D721Med (cell line): ENCODE measurements at regions not wholly inside any gene's neighbourhood (a gene's known extent, or its start where the extent isn't known, plus 50 kb on each side); places are given as distances from the start of the nearest gene placed in this dataset.

Experiments
- DNase-seq: peaks from one replicate; pipeline ENCODE4 v3.0.0; 2011; ENCODE audit warnings: low spot score; ENCODE audit not compliant: insufficient read length
- FAIRE-seq: peaks from 2 replicates; lab custom pipeline; 2011; peaks lifted over from hg19 to GRCh38; lab: Jason Lieb, UNC
- TF ChIP-seq, protein P1 (sequence below): IDR thresholded peaks from 2 replicates; pipeline ENCODE4 v1.5.1; 2012; ENCODE audit warnings: mild to moderate bottlenecking, control low read depth; ENCODE audit not compliant: insufficient read depth; ENCODE audit errors: missing control alignments

GRCh38 chr15:31266712-31267111 is 59.9 kb upstream of the KLF13 start:
- TF ChIP-seq, protein P1, sequence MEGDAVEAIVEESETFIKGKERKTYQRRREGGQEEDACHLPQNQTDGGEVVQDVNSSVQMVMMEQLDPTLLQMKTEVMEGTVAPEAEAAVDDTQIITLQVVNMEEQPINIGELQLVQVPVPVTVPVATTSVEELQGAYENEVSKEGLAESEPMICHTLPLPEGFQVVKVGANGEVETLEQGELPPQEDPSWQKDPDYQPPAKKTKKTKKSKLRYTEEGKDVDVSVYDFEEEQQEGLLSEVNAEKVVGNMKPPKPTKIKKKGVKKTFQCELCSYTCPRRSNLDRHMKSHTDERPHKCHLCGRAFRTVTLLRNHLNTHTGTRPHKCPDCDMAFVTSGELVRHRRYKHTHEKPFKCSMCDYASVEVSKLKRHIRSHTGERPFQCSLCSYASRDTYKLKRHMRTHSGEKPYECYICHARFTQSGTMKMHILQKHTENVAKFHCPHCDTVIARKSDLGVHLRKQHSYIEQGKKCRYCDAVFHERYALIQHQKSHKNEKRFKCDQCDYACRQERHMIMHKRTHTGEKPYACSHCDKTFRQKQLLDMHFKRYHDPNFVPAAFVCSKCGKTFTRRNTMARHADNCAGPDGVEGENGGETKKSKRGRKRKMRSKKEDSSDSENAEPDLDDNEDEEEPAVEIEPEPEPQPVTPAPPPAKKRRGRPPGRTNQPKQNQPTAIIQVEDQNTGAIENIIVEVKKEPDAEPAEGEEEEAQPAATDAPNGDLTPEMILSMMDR, result no peak
- DNase-seq (no peak), FAIRE-seq (no peak)

DNA sequence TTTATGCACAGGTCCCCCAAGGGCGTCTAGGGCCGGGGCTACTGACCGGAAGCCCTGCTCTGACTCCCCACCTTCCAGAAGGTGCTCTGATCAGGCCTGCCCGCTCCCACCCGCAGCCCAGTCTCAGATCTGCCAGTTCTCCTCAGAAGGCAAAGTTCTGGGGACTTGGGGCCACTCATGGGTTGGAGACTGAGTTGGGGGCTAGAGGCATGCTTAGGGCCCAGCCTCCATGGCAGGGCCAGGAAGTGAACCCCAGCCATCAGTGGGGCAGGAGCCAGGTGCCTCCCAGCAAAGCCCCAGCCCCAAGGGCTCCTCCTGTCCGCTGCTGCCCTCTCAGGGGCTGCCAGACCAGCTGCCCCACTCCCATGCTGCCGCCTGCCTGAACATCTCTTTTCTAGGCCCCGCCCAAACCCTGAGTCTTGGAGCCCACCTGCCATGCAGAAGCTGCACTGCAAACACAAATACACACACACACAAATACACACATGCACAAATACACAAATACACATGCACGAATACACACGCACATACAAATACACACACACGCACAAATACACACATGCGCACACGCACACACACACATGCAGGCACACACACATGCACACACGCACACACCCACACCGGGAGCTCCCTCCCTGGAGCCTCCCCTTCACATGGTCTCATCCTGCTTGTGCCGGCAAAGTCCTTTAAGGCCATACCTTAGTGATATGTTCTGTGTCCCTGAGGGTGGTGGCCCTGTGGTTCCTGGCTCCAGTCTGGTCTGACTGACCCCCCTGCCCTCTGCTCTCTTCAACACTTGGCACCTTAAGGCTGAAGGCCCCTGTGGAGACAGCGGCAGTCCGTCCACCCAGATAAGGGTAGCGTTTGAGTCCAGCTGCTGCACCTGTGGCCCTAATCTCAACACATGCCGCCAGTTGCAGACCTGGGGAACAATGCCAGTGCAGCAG is 59.2 kb upstream of the KLF13 start:
- DNase-seq, result no peak
- FAIRE-seq, result no peak
- TF ChIP-seq, protein P1, result no peak

GRCh38 chr15:31268108-31268501 is 58.5 kb upstream of the KLF13 start:
- FAIRE-seq (no peak), DNase-seq (no peak)
- TF ChIP-seq, protein P1, result no peak

DNA sequence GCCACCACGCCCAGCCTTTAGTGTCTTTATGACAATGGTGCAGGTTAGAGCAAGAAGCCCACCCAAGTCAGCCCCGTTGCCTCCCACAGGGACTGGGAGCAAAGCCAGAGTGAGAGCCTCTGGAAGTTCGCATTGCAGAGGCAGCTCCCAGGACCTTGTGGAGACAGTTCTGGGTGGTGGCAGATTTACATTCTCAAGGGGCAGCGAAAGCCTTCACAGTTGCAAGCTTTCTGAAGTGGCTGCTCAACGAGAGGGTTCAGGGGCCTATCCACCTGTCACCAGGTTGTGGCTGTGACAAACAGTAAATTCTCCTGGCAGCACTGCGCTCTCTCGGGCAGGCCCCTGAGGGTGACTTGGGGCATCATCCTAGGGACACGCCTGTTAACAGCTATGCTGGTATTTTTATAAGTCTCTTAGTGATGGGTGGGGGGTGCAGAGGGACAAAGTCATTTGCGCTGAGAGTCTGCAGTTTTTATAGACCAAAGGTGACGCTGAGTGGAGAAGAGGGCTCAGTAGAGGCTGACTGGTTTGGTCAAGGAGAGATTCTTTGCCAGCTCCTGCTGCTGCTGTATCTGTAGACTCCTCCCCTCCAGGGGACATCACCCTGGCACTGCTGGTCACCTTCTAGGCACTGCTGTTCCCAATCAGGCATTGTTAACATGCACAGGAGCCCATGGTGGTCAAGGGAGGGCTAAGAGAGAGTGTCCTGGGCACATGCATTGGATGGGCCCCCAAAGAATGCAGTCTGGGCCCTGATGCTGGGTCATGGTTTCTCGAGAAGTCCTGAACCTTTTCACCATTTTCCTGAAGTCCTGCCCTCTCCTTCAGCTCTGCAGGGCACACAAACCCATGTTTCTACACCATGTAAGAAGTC is 57.5 kb upstream of the KLF13 start:
- no peak for DNase-seq
- TF ChIP-seq, protein P1, result no peak
- FAIRE-seq, result no peak

DNA sequence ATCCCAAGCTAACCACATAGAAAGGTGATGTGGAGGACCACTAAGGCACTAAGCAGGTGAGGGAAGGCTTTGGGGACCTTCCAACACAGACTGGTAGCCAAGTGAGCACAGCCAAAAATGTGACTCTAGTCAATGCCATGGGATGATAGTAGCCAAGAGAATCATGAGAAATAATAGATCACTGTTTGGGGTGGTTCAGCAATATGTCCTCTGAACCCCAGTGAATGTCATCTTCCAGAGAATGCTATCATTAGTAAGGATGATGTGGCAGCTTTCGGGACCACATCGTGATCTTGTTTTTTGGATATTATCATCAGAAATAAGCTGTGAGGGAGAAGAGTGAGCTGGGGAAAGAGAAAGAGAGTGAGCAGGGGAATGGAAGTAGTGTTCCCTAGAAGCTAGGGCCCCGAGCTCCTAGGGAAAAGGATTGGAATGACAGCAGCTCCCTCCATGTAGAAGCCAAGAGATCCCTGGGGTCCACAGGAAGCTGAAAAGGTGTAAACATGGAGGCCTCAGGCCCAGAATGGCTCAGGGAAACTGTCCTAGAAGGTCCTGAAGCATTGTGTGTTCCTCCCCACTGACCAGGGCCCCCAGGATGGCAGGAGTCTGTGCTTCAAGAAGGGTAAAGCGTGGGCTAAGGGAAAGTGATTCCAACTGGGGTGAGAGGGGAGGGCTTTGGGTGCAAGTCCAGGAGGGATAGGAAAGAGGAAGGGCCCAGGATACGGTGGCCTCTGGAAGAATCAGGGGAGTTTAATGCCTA is 56.6 kb upstream of the KLF13 start:
- no peak for FAIRE-seq
- TF ChIP-seq, protein P1, result no peak
- no peak for DNase-seq

DNA sequence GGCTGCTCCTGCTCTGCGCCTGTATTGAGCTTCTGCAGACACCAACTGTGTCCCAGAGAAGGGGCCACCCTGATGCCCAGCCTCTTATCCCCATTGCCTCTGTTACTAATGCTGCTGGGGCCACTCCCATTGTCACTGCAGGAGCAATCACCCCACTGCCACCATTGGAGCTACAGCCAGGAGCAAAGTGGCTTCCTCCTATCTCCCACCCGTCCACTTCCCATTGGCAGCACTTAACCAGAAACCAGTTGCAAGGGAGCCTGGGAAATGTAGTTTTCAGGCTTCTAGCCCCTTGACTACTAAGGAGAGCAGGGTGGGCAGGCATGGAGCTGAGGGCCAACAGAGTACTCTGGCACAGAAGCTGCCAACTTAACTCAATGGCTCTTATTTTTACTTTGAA is 55.9 kb upstream of the KLF13 start:
- TF ChIP-seq, protein P1, result no peak
- no peak for DNase-seq
- FAIRE-seq, result no peak
